CD4-positive, CD25-positive, alpha-beta regulatory T cell (primary cell): ENCODE measurements at regions not wholly inside any gene's neighbourhood (a gene's known extent, or its start where the extent isn't known, plus 50 kb on each side); places are given as distances from the start of the nearest gene placed in this dataset.

Experiments
- ATAC-seq, 2 donors: fragments of 150-1000 bp; cut with Tn5 transposase; one replicate each; pipeline ENCODE4 v1.10.0; 2021; ENCODE audit warnings: low read depth in 2 of 2, moderate number of reproducible peaks in 2 of 2, moderate library complexity in 1 of 2
- DNase-seq, 3 donors: peaks; one replicate each; pipeline versions ENCODE4 v3.0.0 to v3.0.0-alpha.2; 2012 to 2022; ENCODE audit warnings: mixed read lengths in 1 of 3
- H3K27ac ChIP-seq: one replicate; pipeline ENCODE4 v1.7.0; 2013; ENCODE audit warnings: mild to moderate bottlenecking, low read length; ENCODE audit not compliant: insufficient read depth, poor library complexity, severe bottlenecking
- H3K27me3 ChIP-seq: one replicate; pipeline ENCODE4 v1.7.0; 2013; ENCODE audit warnings: low read length; ENCODE audit not compliant: control insufficient read depth, insufficient read depth
- H3K36me3 ChIP-seq: one replicate; pipeline ENCODE4 v1.7.0; 2013; ENCODE audit warnings: mild to moderate bottlenecking, low read length, moderate library complexity; ENCODE audit not compliant: control insufficient read depth, insufficient read depth
- H3K4me1 ChIP-seq: 2 replicates; pipeline ENCODE4 v1.7.0; 2013; ENCODE audit warnings: mild to moderate bottlenecking, low read length; ENCODE audit not compliant: insufficient read depth, control insufficient read depth, poor library complexity, severe bottlenecking
- H3K4me3 ChIP-seq: one replicate; pipeline ENCODE4 v1.7.0; 2013; ENCODE audit warnings: low read depth, mild to moderate bottlenecking, low read length, moderate library complexity
- H3K9me3 ChIP-seq, 2 experiments: 1 replicate in 1 of 2; 2 replicates in 1 of 2; pipeline ENCODE4 v1.7.0; 2013; ENCODE audit warnings: low read length in 2 of 2, mild to moderate bottlenecking in 1 of 2, moderate library complexity in 1 of 2; ENCODE audit not compliant: control insufficient read depth in 2 of 2
- H3K27ac Mint-ChIP-seq, 3 donors: one replicate each; pipeline ENCODE4 v1.8.0; 2020 to 2022; ENCODE audit warnings: mild to moderate bottlenecking in 3 of 3, mixed read lengths in 3 of 3, moderate library complexity in 2 of 3
- H3K27me3 Mint-ChIP-seq: one replicate; pipeline ENCODE4 v1.8.0; 2022; ENCODE audit warnings: mild to moderate bottlenecking, mixed read lengths
- H3K36me3 Mint-ChIP-seq: one replicate; pipeline ENCODE4 v1.8.0; 2020; ENCODE audit warnings: mixed read lengths
- H3K4me1 Mint-ChIP-seq, 4 donors: one replicate each; pipeline ENCODE4 v1.8.0; 2020 to 2022; ENCODE audit warnings: mixed read lengths in 4 of 4, mild to moderate bottlenecking in 1 of 4
- H3K4me3 Mint-ChIP-seq, 4 donors: one replicate each; pipeline ENCODE4 v1.8.0; 2020 to 2022; ENCODE audit warnings: mild to moderate bottlenecking in 4 of 4, mixed read lengths in 4 of 4, moderate library complexity in 3 of 4
- H3K9me3 Mint-ChIP-seq, 7 donors: one replicate each; pipeline ENCODE4 v1.8.0; 2020 to 2022; ENCODE audit warnings: mixed read lengths in 7 of 7, mild to moderate bottlenecking in 3 of 7, moderate library complexity in 2 of 7

- Mint-ChIP-seq H3K4me3 (no peak overlapping the region), H3K9me3 (peaks cover 0 to 9% (median 0%) of the 10 kb centered on the region in 7 donors), H3K27me3 (no peaks in the 10 kb centered on the region), H3K27ac (no peak overlapping the region), H3K36me3 (no peaks in the 10 kb centered on the region), H3K4me1 (no peaks in the 10 kb centered on the region)
- DNase-seq (no peak), ATAC-seq (no peak)
- Histone ChIP-seq H3K27me3 (no peaks in the 10 kb centered on the region), H3K36me3 (no peaks in the 10 kb centered on the region), H3K27ac (no peak overlapping the region), H3K4me1 (no peaks in the 10 kb centered on the region), H3K9me3 (no peaks in the 10 kb centered on the region), H3K4me3 (no peak overlapping the region)
These were observed 62.8 kb upstream of the MYO16 start for GRCh38 chr13:108566413-108567170.

- no peaks in the 10 kb centered on the region for H3K9me3 Mint-ChIP-seq
- no peaks in the 10 kb centered on the region for H3K36me3 Mint-ChIP-seq
- Histone ChIP-seq H3K27me3 (no peaks in the 10 kb centered on the region), H3K4me1 (no peaks in the 10 kb centered on the region), H3K9me3 (no peaks in the 10 kb centered on the region), H3K36me3 (no peaks in the 10 kb centered on the region), H3K4me3 (no peak overlapping the region), H3K27ac (no peak overlapping the region)
- no peaks in the 10 kb centered on the region for H3K27me3 Mint-ChIP-seq
- H3K4me3 Mint-ChIP-seq: no peak overlapping the region
- DNase-seq (no peak), ATAC-seq (no peak)
- H3K27ac Mint-ChIP-seq: no peak overlapping the region
- H3K4me1 Mint-ChIP-seq: no peaks in the 10 kb centered on the region
These were observed 56.6 kb upstream of the MYO16 start for GRCh38 chr13:108572782-108573211.

- no peak for ATAC-seq
These were observed 56.0 kb upstream of the MYO16 start for GRCh38 chr13:108573455-108573854.

GRCh38 chr13:108574856-108575255 lies 54.6 kb upstream of the MYO16 start:
- no peak for DNase-seq

More at GRCh38 chr13:108573455-108573854, 56.0 kb upstream of the MYO16 start:
- H3K4me3 ChIP-seq: no peak overlapping the region
- no peak overlapping the region for H3K27ac Mint-ChIP-seq
- no peak overlapping the region for H3K27ac ChIP-seq
- no peak overlapping the region for H3K4me3 Mint-ChIP-seq
- no peaks in the 10 kb centered on the region for H3K27me3 ChIP-seq
- H3K9me3 Mint-ChIP-seq: no peaks in the 10 kb centered on the region
- no peaks in the 10 kb centered on the region for H3K9me3 ChIP-seq
- no peaks in the 10 kb centered on the region for H3K36me3 Mint-ChIP-seq
- H3K36me3 ChIP-seq: no peaks in the 10 kb centered on the region
- no peak for DNase-seq
- H3K4me1 Mint-ChIP-seq: no peaks in the 10 kb centered on the region
- H3K4me1 ChIP-seq: no peaks in the 10 kb centered on the region
- no peaks in the 10 kb centered on the region for H3K27me3 Mint-ChIP-seq

GRCh38 chr13:108575430-108575829 lies 54.0 kb upstream of the MYO16 start:
- Mint-ChIP-seq H3K27ac (no peak overlapping the region), H3K36me3 (no peaks in the 10 kb centered on the region), H3K27me3 (no peaks in the 10 kb centered on the region), H3K4me3 (no peak overlapping the region), H3K9me3 (no peaks in the 10 kb centered on the region), H3K4me1 (no peaks in the 10 kb centered on the region)
- ATAC-seq: no peak
- no peaks in the 10 kb centered on the region for H3K27me3 ChIP-seq
- H3K27ac ChIP-seq: no peak overlapping the region
- no peak overlapping the region for H3K4me3 ChIP-seq
- H3K9me3 ChIP-seq: no peaks in the 10 kb centered on the region
- no peak for DNase-seq
- no peaks in the 10 kb centered on the region for H3K36me3 ChIP-seq
- H3K4me1 ChIP-seq: no peaks in the 10 kb centered on the region

More at GRCh38 chr13:108574856-108575255, 54.6 kb upstream of the MYO16 start:
- Histone ChIP-seq H3K27me3 (no peaks in the 10 kb centered on the region), H3K27ac (no peak overlapping the region), H3K4me3 (no peak overlapping the region), H3K9me3 (no peaks in the 10 kb centered on the region), H3K4me1 (no peaks in the 10 kb centered on the region), H3K36me3 (no peaks in the 10 kb centered on the region)
- H3K4me3 Mint-ChIP-seq: no peak overlapping the region
- no peak for ATAC-seq
- no peaks in the 10 kb centered on the region for H3K36me3 Mint-ChIP-seq
- H3K27me3 Mint-ChIP-seq: no peaks in the 10 kb centered on the region
- no peaks in the 10 kb centered on the region for H3K4me1 Mint-ChIP-seq
- no peak overlapping the region for H3K27ac Mint-ChIP-seq
- no peaks in the 10 kb centered on the region for H3K9me3 Mint-ChIP-seq
